ENCODE measurements at regions not wholly inside any gene's neighbourhood (a gene's known extent, or its start where the extent isn't known, plus 50 kb on each side); places are given as distances from the start of the nearest gene placed in this dataset.
"Not testable (repeated sequence)": the region's sequence is repeated elsewhere in the genome, so short reads cannot be mapped to it uniquely, and the experiment has no call there.

- H4K8ac ChIP-seq (replicated peaks; ENCODE audit: insufficient read length, low read depth, low read length) = no peak overlapping the region
- peaks cover 0 to 13% (median 4%) of the 10 kb centered on the region in 3 experiments; a peak in 3 of 7 replicates for H3K36me3 Mint-ChIP-seq (ENCODE audit: insufficient read depth in 1 of 3, low read depth in 3 of 3)
- H2BK5ac ChIP-seq (ENCODE audit: insufficient read length, low read length) = no peak overlapping the region
- H3K4me1 ChIP-seq (ENCODE audit: insufficient read depth, low read length) = no peaks in the 10 kb centered on the region
- H4K20me1 ChIP-seq (ENCODE audit: control insufficient read depth, insufficient read depth, insufficient read length) = no peaks in the 10 kb centered on the region
- no peak overlapping the region for H3K4me2 ChIP-seq (ENCODE audit: insufficient read depth, insufficient read length, low read length)
- H3K27me3 ChIP-seq (ENCODE audit: insufficient read depth, low read length) = no peaks in the 10 kb centered on the region
- no peak overlapping the region for H2AK5ac ChIP-seq (ENCODE audit: insufficient read length, low read length)
- H3K9ac ChIP-seq (ENCODE audit: extremely low read depth, insufficient read length, low read length) = no peak overlapping the region
- no peak overlapping the region for H3K14ac ChIP-seq (ENCODE audit: insufficient read depth, low read length)
- WGBS (ENCODE audit: extremely low coverage, insufficient read length, low lambda C conversion rate) = no CpG with 5 or more reads among the region's 1 CpG
- no peak overlapping the region for H2BK12ac ChIP-seq (ENCODE audit: insufficient read length, low read depth, low read length)
- no peak overlapping the region for H2BK20ac ChIP-seq (ENCODE audit: low read depth, low read length, poor library complexity, severe bottlenecking)
- H3K56ac ChIP-seq (ENCODE audit: insufficient read length, low read depth, low read length) = no peak overlapping the region
- no peaks in the 10 kb centered on the region for H3K23me2 ChIP-seq (ENCODE audit: insufficient read length, low read depth, low read length, poor library complexity, severe bottlenecking)
- H3K18ac ChIP-seq (ENCODE audit: insufficient read length, low read depth, low read length) = no peak overlapping the region
- H3K27me3 Mint-ChIP-seq (ENCODE audit: low read depth) = peaks cover 5% of the 10 kb centered on the region; the same call in 1 of the 2 replicates
- peaks cover 22 to 25% of the 10 kb centered on the region in 2 experiments for H3K9me3 Mint-ChIP-seq
- DNase-seq = no peak
- no peak overlapping the region for H2AFZ ChIP-seq (ENCODE audit: low read length)
- no peak overlapping the region for H3K4me3 Mint-ChIP-seq
- H3K27ac Mint-ChIP-seq = no peak overlapping the region
- no peak overlapping the region for H4K5ac ChIP-seq (ENCODE audit: insufficient read length, low read depth, low read length)
- H3K4ac ChIP-seq (ENCODE audit: low read depth, low read length) = no peak overlapping the region
- no peak for TF ChIP-seq CTCF (conservative IDR thresholded peaks at IDR 0.05)
- H4K91ac ChIP-seq (ENCODE audit: insufficient read length, low read depth, low read length) = no peak overlapping the region
- H3K79me1 ChIP-seq (ENCODE audit: insufficient read depth, low read depth, low read length, poor library complexity, severe bottlenecking) = no peaks in the 10 kb centered on the region
- no peak overlapping the region for H3K27ac ChIP-seq (ENCODE audit: insufficient read length, low read depth, low read length)
- no peaks in the 10 kb centered on the region for H3K9me3 ChIP-seq (ENCODE audit: control insufficient read depth, low read depth, low read length)
- H2BK120ac ChIP-seq (ENCODE audit: low read depth, low read length, poor library complexity, severe bottlenecking) = no peak overlapping the region
- H3K4me1 Mint-ChIP-seq = no peaks in the 10 kb centered on the region
- H3T11ph ChIP-seq (ENCODE audit: low read length) = no peak overlapping the region
- no peak overlapping the region for H3K23ac ChIP-seq (ENCODE audit: insufficient read length, low read depth, low read length)
- H2BK15ac ChIP-seq (ENCODE audit: low read depth, low read length) = no peak overlapping the region
- H3K79me2 ChIP-seq (ENCODE audit: insufficient read depth, low read length) = no peaks in the 10 kb centered on the region
Observed at GRCh38 chr5:72677447-72677846, 139.0 kb upstream of the TNPO1 start.

- H4K91ac ChIP-seq (ENCODE audit: insufficient read length, low read depth, low read length); H3K27ac ChIP-seq (ENCODE audit: insufficient read length, low read depth, low read length); H3K4me2 ChIP-seq (ENCODE audit: insufficient read depth, insufficient read length, low read length); H3K4me1 Mint-ChIP-seq; H3K79me1 ChIP-seq (ENCODE audit: insufficient read depth, low read depth, low read length, poor library complexity, severe bottlenecking); H4K5ac ChIP-seq (ENCODE audit: insufficient read length, low read depth, low read length); H2BK15ac ChIP-seq (ENCODE audit: low read depth, low read length); H3K23ac ChIP-seq (ENCODE audit: insufficient read length, low read depth, low read length); H2BK12ac ChIP-seq (ENCODE audit: insufficient read length, low read depth, low read length); H3K56ac ChIP-seq (ENCODE audit: insufficient read length, low read depth, low read length); H3K18ac ChIP-seq (ENCODE audit: insufficient read length, low read depth, low read length); H4K20me1 ChIP-seq (ENCODE audit: control insufficient read depth, insufficient read depth, insufficient read length); DNase-seq; H3K4me3 Mint-ChIP-seq; H4K8ac ChIP-seq (replicated peaks; ENCODE audit: insufficient read length, low read depth, low read length); H2BK5ac ChIP-seq (ENCODE audit: insufficient read length, low read length); H3K79me2 ChIP-seq (ENCODE audit: insufficient read depth, low read length); H2BK120ac ChIP-seq (ENCODE audit: low read depth, low read length, poor library complexity, severe bottlenecking); H3K23me2 ChIP-seq (ENCODE audit: insufficient read length, low read depth, low read length, poor library complexity, severe bottlenecking); H3K14ac ChIP-seq (ENCODE audit: insufficient read depth, low read length); H3K9me3 ChIP-seq (ENCODE audit: control insufficient read depth, low read depth, low read length); H2AFZ ChIP-seq (ENCODE audit: low read length); H3K27me3 ChIP-seq (ENCODE audit: insufficient read depth, low read length); H3T11ph ChIP-seq (ENCODE audit: low read length); H2BK20ac ChIP-seq (ENCODE audit: low read depth, low read length, poor library complexity, severe bottlenecking); H3K4ac ChIP-seq (ENCODE audit: low read depth, low read length); H3K4me1 ChIP-seq (ENCODE audit: insufficient read depth, low read length); H3K9ac ChIP-seq (ENCODE audit: extremely low read depth, insufficient read length, low read length); H3K27me3 Mint-ChIP-seq (ENCODE audit: low read depth); H2AK5ac ChIP-seq (ENCODE audit: insufficient read length, low read length); H3K27ac Mint-ChIP-seq; H3K36me3 Mint-ChIP-seq (ENCODE audit: insufficient read depth in 1 of 3, low read depth in 3 of 3): not testable (repeated sequence)
- WGBS (ENCODE audit: extremely low coverage, insufficient read length, low lambda C conversion rate) = no CpG with 5 or more reads among the region's 8 CpGs
- peaks cover 19 to 21% of the 10 kb centered on the region in 2 experiments for H3K9me3 Mint-ChIP-seq
Observed at GRCh38 chr5:72676831-72677230, 139.6 kb upstream of the TNPO1 start.

All from H9 (cell line).